ENCODE measurements at regions not wholly inside any gene's neighbourhood (a gene's known extent, or its start where the extent isn't known, plus 50 kb on each side); places are given as distances from the start of the nearest gene placed in this dataset.

GRCh38 chr10:44510379-44511115 lies 125.7 kb upstream of the CXCL12 start:
- H3K27me3 ChIP-seq = no peaks in the 10 kb centered on the region
- 82 to 90% methylated on average over 6 of the region's 6 CpGs for WGBS, 2 donors
- DNase-seq = no peak
- no peaks in the 10 kb centered on the region for H3K9me3 ChIP-seq
- H3K27ac ChIP-seq = no peak overlapping the region
- no peaks in the 10 kb centered on the region for H3K4me1 ChIP-seq
- no peaks in the 10 kb centered on the region for H3K36me3 ChIP-seq
- intact Hi-C loops (cut with DNase I) = no loop called here
- TF ChIP-seq, protein P1, sequence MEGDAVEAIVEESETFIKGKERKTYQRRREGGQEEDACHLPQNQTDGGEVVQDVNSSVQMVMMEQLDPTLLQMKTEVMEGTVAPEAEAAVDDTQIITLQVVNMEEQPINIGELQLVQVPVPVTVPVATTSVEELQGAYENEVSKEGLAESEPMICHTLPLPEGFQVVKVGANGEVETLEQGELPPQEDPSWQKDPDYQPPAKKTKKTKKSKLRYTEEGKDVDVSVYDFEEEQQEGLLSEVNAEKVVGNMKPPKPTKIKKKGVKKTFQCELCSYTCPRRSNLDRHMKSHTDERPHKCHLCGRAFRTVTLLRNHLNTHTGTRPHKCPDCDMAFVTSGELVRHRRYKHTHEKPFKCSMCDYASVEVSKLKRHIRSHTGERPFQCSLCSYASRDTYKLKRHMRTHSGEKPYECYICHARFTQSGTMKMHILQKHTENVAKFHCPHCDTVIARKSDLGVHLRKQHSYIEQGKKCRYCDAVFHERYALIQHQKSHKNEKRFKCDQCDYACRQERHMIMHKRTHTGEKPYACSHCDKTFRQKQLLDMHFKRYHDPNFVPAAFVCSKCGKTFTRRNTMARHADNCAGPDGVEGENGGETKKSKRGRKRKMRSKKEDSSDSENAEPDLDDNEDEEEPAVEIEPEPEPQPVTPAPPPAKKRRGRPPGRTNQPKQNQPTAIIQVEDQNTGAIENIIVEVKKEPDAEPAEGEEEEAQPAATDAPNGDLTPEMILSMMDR (IDR thresholded peaks at IDR 0.05) = no peak
- TF ChIP-seq POLR2A (IDR thresholded peaks at IDR 0.05) = no peak
- no peak overlapping the region for H3K4me3 ChIP-seq (replicated peaks in 1 of 3)

- no peaks in the 10 kb centered on the region for H3K36me3 ChIP-seq
- no peaks in the 10 kb centered on the region for H3K4me1 ChIP-seq
- WGBS, 2 donors = 88 to 89% methylated on average over 2 of the region's 2 CpGs
- no peak overlapping the region for H3K4me3 ChIP-seq (replicated peaks in 1 of 3)
- intact Hi-C loops (cut with DNase I) = no loop called here
- DNase-seq = no peak
- H3K9me3 ChIP-seq = no peaks in the 10 kb centered on the region
- no peaks in the 10 kb centered on the region for H3K27me3 ChIP-seq
- H3K27ac ChIP-seq = no peak overlapping the region
- TF ChIP-seq POLR2A (IDR thresholded peaks at IDR 0.05) = no peak
- TF ChIP-seq, protein P1 (IDR thresholded peaks at IDR 0.05) = no peak
Observed at GRCh38 chr10:44511166-44511565, 126.3 kb upstream of the CXCL12 start.

GRCh38 chr10:44511601-44512000 lies 126.7 kb upstream of the CXCL12 start:
- no peaks in the 10 kb centered on the region for H3K27me3 ChIP-seq
- intact Hi-C loops (cut with DNase I) = no loop called here
- no peak overlapping the region for H3K27ac ChIP-seq
- 81 to 84% methylated on average over 2 of the region's 2 CpGs for WGBS, 2 donors
- H3K4me3 ChIP-seq (replicated peaks in 1 of 3) = no peak overlapping the region
- no peaks in the 10 kb centered on the region for H3K4me1 ChIP-seq
- TF ChIP-seq POLR2A (IDR thresholded peaks at IDR 0.05) = no peak
- TF ChIP-seq, protein P1 (IDR thresholded peaks at IDR 0.05) = no peak
- DNase-seq = no peak
- H3K9me3 ChIP-seq = no peaks in the 10 kb centered on the region
- H3K36me3 ChIP-seq = no peaks in the 10 kb centered on the region

DNA sequence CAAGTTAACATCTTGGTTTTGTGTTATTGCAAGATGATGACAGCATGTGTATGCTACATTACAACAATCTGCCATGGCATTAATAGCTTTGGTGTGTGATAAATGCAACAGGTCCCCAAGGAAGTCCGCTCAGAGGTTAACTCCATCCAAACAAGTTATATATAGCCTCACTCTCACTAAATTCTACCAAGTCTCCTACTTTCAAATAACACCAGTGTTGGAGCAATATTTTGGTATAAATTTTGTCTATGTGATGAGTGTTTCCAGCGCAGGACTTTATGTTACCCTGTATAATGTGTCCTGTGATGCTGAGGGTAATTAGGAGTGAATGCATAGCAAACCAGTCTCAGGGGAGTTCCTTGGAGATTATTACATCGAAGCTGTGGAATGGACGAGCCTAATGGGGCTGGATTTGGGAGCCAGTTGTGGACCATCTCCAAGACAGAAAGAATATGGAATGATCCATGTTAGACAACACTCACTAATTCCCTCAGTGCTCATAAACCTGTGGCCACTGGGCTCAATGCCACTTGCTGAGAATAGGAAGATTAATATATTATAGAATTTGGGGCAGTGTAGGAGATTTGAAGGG lies 127.6 kb upstream of the CXCL12 start:
- Histone ChIP-seq H3K27ac (no peak overlapping the region), H3K9me3 (no peaks in the 10 kb centered on the region), H3K4me1 (no peaks in the 10 kb centered on the region), H3K4me3 (replicated peaks in 1 of 3) (no peak overlapping the region), H3K27me3 (no peaks in the 10 kb centered on the region), H3K36me3 (no peaks in the 10 kb centered on the region)
- 88 to 91% methylated on average over 4 of the region's 4 CpGs for WGBS, 2 donors
- no peak for DNase-seq
- TF ChIP-seq, protein P1 (IDR thresholded peaks at IDR 0.05) = no peak
- TF ChIP-seq POLR2A (IDR thresholded peaks at IDR 0.05) = no peak
- intact Hi-C loops (cut with DNase I) = no loop called here

DNA sequence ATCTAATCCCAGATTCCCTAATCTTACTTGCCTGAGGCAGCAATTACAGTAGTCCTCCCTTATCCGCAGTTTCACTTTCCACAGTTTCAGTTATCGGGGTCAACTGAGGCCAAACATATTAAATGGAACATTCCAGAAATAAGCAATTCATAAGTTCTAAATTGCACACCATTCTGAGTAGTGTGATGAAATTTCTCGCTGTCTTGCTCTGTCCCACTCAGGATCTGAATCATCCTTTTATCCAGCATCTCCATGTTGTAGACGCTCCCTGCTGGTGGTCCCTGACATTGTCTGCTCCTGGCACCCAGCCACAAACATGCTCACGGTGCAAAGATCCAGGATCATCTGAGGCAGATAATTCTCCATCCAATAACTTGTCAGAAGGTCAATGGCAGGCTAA lies 128.7 kb upstream of the CXCL12 start:
- H3K4me1 ChIP-seq = no peaks in the 10 kb centered on the region
- WGBS, 2 donors = 57 to 63% methylated on average over 5 of the region's 5 CpGs
- H3K27me3 ChIP-seq = no peaks in the 10 kb centered on the region
- intact Hi-C loops (cut with DNase I) = no loop called here
- no peak for TF ChIP-seq POLR2A (IDR thresholded peaks at IDR 0.05)
- TF ChIP-seq, protein P1 (IDR thresholded peaks at IDR 0.05) = no peak
- H3K9me3 ChIP-seq = no peaks in the 10 kb centered on the region
- no peak for DNase-seq
- H3K27ac ChIP-seq = no peak overlapping the region
- H3K36me3 ChIP-seq = no peaks in the 10 kb centered on the region
- no peak overlapping the region for H3K4me3 ChIP-seq (replicated peaks in 1 of 3)

Data from thyroid gland (tissue), 4 donors.